Activated CD8-positive, alpha-beta T cell treated with anti-CD3 and anti-CD28 coated beads for 36 hours (primary cell): ENCODE measurements at regions not wholly inside any gene's neighbourhood (a gene's known extent, or its start where the extent isn't known, plus 50 kb on each side); places are given as distances from the start of the nearest gene placed in this dataset.

Source experiments
- ATAC-seq: fragments of 200-7000 bp; cut with Tn5 transposase; one replicate; pipeline ENCODE4 v1.10.0; 2021; ENCODE audit warnings: mild to moderate bottlenecking, moderate library complexity
- CTCF ChIA-PET: fragments of 350-600 bp; sonication (Branson Sonifier 250); formaldehyde crosslinking; loops from one replicate; lab custom pipeline; 2021; ENCODE audit warnings: antibody characterized with exemption; lab: Charles Lee
- POLR2A ChIA-PET: fragments of 350-600 bp; sonication (Branson Sonifier 250); formaldehyde crosslinking; loops from one replicate; lab custom pipeline; 2021; ENCODE audit warnings: antibody characterized with exemption; lab: Charles Lee
- DNase-seq: peaks from one replicate; pipeline ENCODE4 v3.0.0-alpha.2; 2020
- H3K27ac Mint-ChIP-seq: one replicate; pipeline ENCODE4 v1.8.0; 2021; ENCODE audit warnings: mild to moderate bottlenecking, mixed read lengths
- H3K27me3 Mint-ChIP-seq: one replicate; pipeline ENCODE4 v1.8.0; 2021; ENCODE audit warnings: mixed read lengths
- H3K36me3 Mint-ChIP-seq: one replicate; pipeline ENCODE4 v1.8.0; 2021; ENCODE audit warnings: low read depth, mixed read lengths
- H3K4me1 Mint-ChIP-seq: one replicate; pipeline ENCODE4 v1.8.0; 2021; ENCODE audit warnings: low read depth, mixed read lengths
- H3K4me3 Mint-ChIP-seq: one replicate; pipeline ENCODE4 v1.8.0; 2021; ENCODE audit warnings: mild to moderate bottlenecking, moderate library complexity, mixed read lengths
- H3K9me3 Mint-ChIP-seq: one replicate; pipeline ENCODE4 v1.8.0; 2021; ENCODE audit warnings: mixed read lengths
- CTCF ChIP-seq: fragments of 200-600 bp; IDR thresholded peaks from one replicate; pipeline ENCODE4 v1.8.0; 2022; ENCODE audit warnings: antibody characterized with exemption, mild to moderate bottlenecking
- intact Hi-C: fragments of 100-400 bp; cut with micrococcal nuclease; formaldehyde crosslinking; loops from one replicate; pipeline ENCODE4 v1.10.0; 2022

- Mint-ChIP-seq H3K36me3 (no peaks in the 10 kb centered on the region), H3K4me3 (no peak overlapping the region), H3K27me3 (no peaks in the 10 kb centered on the region), H3K4me1 (no peaks in the 10 kb centered on the region), H3K27ac (no peak overlapping the region), H3K9me3 (peaks cover under 1% of the 10 kb centered on the region)
- CTCF ChIA-PET, result no interaction called here
- ATAC-seq (no peak), DNase-seq (no peak)
- intact Hi-C loops, result no loop called here
- TF ChIP-seq CTCF, result no peak
- POLR2A ChIA-PET, result no interaction called here
Measured at GRCh38 chr14:44444454-44444853, 62.6 kb downstream of the FSCB start.

- Mint-ChIP-seq H3K9me3 (no peaks in the 10 kb centered on the region), H3K4me3 (no peak overlapping the region), H3K27me3 (no peaks in the 10 kb centered on the region), H3K36me3 (no peaks in the 10 kb centered on the region), H3K4me1 (no peaks in the 10 kb centered on the region), H3K27ac (no peak overlapping the region)
- POLR2A ChIA-PET, result no interaction called here
- CTCF ChIA-PET, result no interaction called here
- DNase-seq (no peak), ATAC-seq (no peak)
- intact Hi-C loops, result no loop called here
- TF ChIP-seq CTCF, result no peak
Measured at GRCh38 chr14:44438936-44439335, 68.1 kb downstream of the FSCB start.

GRCh38 chr14:44438221-44438620 lies 68.9 kb downstream of the FSCB start:
- no peak for TF ChIP-seq CTCF
- H3K27me3 Mint-ChIP-seq, result no peaks in the 10 kb centered on the region
- H3K4me3 Mint-ChIP-seq, result no peak overlapping the region
- intact Hi-C loops, result no loop called here
- no peak for DNase-seq
- H3K36me3 Mint-ChIP-seq, result no peaks in the 10 kb centered on the region
- no peak overlapping the region for H3K27ac Mint-ChIP-seq
- ChIA-PET CTCF (interaction anchor here (1.1 kb wide), 1 partner anchor 8 kb away, joined by 3 read pairs; no protein-coding TSS in a partner anchor), POLR2A (no interaction called here)
- no peaks in the 10 kb centered on the region for H3K9me3 Mint-ChIP-seq
- no peaks in the 10 kb centered on the region for H3K4me1 Mint-ChIP-seq
- ATAC-seq, result no peak

- no peaks in the 10 kb centered on the region for H3K9me3 Mint-ChIP-seq
Measured at GRCh38 chr14:44436458-44436857, 70.6 kb downstream of the FSCB start.

More at GRCh38 chr14:44436458-44436857, 70.6 kb downstream of the FSCB start:
- TF ChIP-seq CTCF, result no peak
- ATAC-seq (no peak), DNase-seq (no peak)
- intact Hi-C loops, result no loop called here
- no peaks in the 10 kb centered on the region for H3K27me3 Mint-ChIP-seq
- no peak overlapping the region for H3K4me3 Mint-ChIP-seq
- no peaks in the 10 kb centered on the region for H3K36me3 Mint-ChIP-seq
- no peaks in the 10 kb centered on the region for H3K4me1 Mint-ChIP-seq
- ChIA-PET POLR2A (no interaction called here), CTCF (no interaction called here)
- H3K27ac Mint-ChIP-seq, result no peak overlapping the region
